Esophagus muscularis mucosa (tissue), 3 donors: ENCODE measurements at regions not wholly inside any gene's neighbourhood (a gene's known extent, or its start where the extent isn't known, plus 50 kb on each side); places are given as distances from the start of the nearest gene placed in this dataset.

Experiments used
- CTCF ChIP-seq, 3 experiments: fragments of 200-600 bp in 2 of 3; fragments of 450-650 bp in 1 of 3; sonication (generic) in 2 of 3; IDR thresholded peaks; one replicate each; pipeline ENCODE4 v1.5.1; 2017 to 2019; ENCODE audit warnings: antibody characterized with exemption in 3 of 3, mild to moderate bottlenecking in 2 of 3, moderate library complexity in 1 of 3
- EP300 ChIP-seq: sonication (generic); formaldehyde crosslinking; IDR thresholded peaks from one replicate; pipeline ENCODE4 v1.6.1; 2017; ENCODE audit warnings: antibody characterized with exemption

- TF ChIP-seq EP300 (no peak), CTCF (IDR thresholded peaks at IDR 0.05) (no peak)
These were observed 682.1 kb downstream of the MECOM start for GRCh38 chr3:168981396-168981795.
